T-helper 2 cell (primary cell): ENCODE measurements at regions not wholly inside any gene's neighbourhood (a gene's known extent, or its start where the extent isn't known, plus 50 kb on each side); places are given as distances from the start of the nearest gene placed in this dataset.
"Not testable (repeated sequence)": the region's sequence is repeated elsewhere in the genome, so short reads cannot be mapped to it uniquely, and the experiment has no call there.

Experiments used
- DNase-seq, 5 experiments: peaks; one replicate each; pipeline versions ENCODE4 v3.0.0 to v3.0.0-alpha.2; 2012 to 2022

DNA sequence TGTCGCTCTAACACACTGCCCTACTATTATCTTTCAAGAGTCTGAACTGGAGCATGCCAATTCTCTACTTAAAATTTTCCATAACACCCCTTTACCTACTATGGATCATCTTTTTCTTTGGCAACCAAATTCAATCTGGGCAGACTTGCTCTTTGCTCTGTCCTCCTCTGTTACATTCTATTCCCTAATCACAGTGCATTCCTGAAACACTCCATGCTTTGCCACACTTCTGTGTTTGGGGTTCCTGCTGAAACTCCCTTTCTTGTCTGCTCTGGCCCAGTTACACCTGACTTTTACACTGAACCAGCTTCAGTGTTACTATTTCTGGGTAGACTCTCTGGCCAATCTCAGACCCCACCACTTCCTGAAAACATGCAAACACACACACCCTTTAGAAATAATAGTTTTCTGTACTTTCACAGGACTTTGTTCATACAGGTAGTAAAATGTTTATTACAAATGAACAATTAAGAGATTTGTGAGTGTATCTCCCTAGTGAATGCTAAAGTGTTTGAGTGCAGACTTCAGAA lies 119.9 kb upstream of the DCC start:
- DNase-seq: no peak

- no peak for DNase-seq
Observed at GRCh38 chr18:52222211-52222610, 117.8 kb upstream of the DCC start.

DNA sequence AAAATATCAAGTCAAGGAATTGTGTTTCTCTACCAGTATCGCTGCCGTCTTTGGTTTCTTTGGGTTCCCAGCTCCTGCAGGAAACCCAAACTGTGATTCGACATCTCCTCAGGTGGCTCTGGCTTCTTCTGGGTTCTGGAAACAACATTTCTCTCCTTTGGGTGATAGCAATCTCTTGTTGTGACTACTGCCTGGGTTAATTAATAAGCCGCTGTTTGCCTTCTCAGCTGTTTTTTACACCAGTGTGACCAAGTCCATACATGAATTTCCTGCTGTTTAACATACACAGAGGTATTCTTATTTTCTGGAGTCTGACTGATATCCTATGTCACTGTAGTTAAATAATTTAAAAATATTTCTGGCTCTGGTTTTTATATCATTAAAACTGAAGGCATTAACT lies 112.5 kb upstream of the DCC start:
- DNase-seq: no peak

- no peak for DNase-seq
Observed at GRCh38 chr18:52228166-52228565, 111.8 kb upstream of the DCC start.

DNA sequence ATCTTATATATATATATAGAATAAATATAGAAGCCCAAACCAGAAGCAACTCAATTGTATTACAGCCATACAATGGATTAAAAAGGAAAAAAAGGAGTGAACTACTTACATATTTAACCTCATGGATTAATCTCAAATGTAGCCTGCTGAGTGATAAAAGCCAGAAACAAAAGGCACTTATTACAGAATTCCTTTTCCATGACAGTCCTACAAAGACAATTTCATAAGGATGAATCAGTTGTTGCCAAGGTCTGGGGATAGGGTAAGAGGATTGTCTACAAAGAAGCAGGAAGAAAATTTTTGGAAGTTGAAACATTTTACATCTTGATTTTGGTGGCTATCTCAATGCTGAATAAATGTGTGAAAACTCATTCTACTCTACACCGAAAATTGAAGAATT lies 103.9 kb upstream of the DCC start:
- DNase-seq: no peak

- no peak for DNase-seq
Observed at GRCh38 chr18:52237551-52237950, 102.4 kb upstream of the DCC start.

DNA sequence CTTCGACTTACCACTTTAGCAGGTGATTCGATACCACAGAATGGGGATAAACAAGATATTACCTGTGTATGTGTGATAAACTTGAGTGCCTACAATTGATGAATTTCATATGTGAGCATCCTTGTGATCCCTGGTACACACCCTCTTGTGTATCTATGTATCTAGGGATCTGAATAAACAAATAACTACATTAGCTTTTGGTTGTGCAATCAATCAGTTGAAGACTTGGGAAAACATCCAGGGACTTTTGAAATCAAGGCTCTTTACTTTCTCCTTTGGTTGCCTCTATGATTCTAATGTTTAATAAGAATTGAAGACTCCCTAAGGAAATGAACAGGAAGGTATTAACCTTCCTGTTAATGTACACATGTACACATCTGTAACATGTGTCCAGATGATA lies 97.3 kb upstream of the DCC start:
- DNase-seq: no peak

- DNase-seq: no peak
Observed at GRCh38 chr18:52244658-52245057, 95.3 kb upstream of the DCC start.

GRCh38 chr18:52254367-52254766 lies 85.6 kb upstream of the DCC start:
- DNase-seq: no peak

GRCh38 chr18:52257417-52257816 lies 82.6 kb upstream of the DCC start:
- not testable (repeated sequence) for DNase-seq

- DNase-seq: no peak
Observed at GRCh38 chr18:52275817-52276216, 64.2 kb upstream of the DCC start.

- no peak for DNase-seq
Observed at GRCh38 chr18:52277785-52278184, 62.2 kb upstream of the DCC start.

- no peak for DNase-seq
Observed at GRCh38 chr18:52278191-52278590, 61.8 kb upstream of the DCC start.

- no peak for DNase-seq
Observed at GRCh38 chr18:52280702-52281101, 59.3 kb upstream of the DCC start.

GRCh38 chr18:52283927-52284326 lies 56.1 kb upstream of the DCC start:
- DNase-seq: no peak

- no peak for DNase-seq
Observed at GRCh38 chr18:52286675-52287074, 53.3 kb upstream of the DCC start.

DNA sequence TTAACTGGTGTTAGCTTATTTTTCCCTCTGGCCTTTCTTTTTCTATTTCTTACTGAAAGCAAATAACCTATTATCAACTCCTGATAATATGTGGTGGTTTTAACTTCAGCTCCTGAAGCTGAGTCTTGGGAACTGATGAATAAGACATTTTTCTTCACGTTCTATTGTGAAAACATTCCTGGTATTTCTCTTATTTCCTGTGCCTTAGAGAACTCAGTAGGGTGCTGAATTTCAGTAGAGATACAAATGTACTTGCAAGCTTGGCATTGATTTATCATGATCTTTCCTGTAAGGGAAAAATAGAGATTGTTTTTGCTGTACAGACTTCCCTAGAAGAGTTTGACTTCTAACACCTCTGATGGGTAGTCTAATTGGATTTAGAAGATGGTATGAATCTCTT lies 52.8 kb upstream of the DCC start:
- DNase-seq: no peak

- peak in 1 of 5 experiments; percentile 12 for DNase-seq
Observed at GRCh38 chr18:52288403-52289004, 51.5 kb upstream of the DCC start.

DNA sequence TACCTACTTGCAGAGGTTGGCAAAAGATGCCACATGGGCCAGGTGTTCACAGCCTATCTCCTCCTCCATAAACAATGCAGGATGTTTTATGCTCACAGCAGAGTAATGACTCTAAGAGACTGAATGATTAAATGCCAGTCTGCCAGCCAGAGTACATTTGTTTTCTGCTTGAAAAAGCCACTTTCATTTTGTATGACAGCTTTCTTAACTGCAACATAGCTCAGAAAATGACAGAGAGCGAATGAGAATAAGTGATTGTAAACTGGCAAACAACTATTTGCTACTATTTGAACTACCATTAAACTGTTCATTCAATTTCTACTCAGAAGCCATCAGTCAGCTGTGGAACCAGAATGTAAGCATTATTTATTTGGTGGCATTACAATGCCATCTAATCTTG lies 50.6 kb upstream of the DCC start:
- no peak for DNase-seq
